Activated T-cell treated with anti-CD3 and anti-CD28 coated beads, Interleukin-2, amount 50 U/mL, for 24 hours (primary cell): ENCODE measurements at regions not wholly inside any gene's neighbourhood (a gene's known extent, or its start where the extent isn't known, plus 50 kb on each side); places are given as distances from the start of the nearest gene placed in this dataset.
A peak's percentile ranks its signal among the peaks of the same experiment; 100 is the strongest.

Experiments
- DNase-seq: peaks from one replicate; pipeline ENCODE4 v3.0.0-alpha.2; 2020
- H3K27ac Mint-ChIP-seq: 2 replicates; pipeline ENCODE4 v1.8.0; 2020; ENCODE audit warnings: mild to moderate bottlenecking, mixed read lengths
- H3K27me3 Mint-ChIP-seq: 2 replicates; pipeline ENCODE4 v1.8.0; 2020; ENCODE audit warnings: mixed read lengths
- H3K36me3 Mint-ChIP-seq: 2 replicates; pipeline ENCODE4 v1.8.0; 2020; ENCODE audit warnings: low read depth, mixed read lengths
- H3K4me1 Mint-ChIP-seq: 2 replicates; pipeline ENCODE4 v1.8.0; 2020; ENCODE audit warnings: low read depth, mixed read lengths
- H3K4me3 Mint-ChIP-seq: 2 replicates; pipeline ENCODE4 v1.8.0; 2020; ENCODE audit warnings: mild to moderate bottlenecking, moderate library complexity, mixed read lengths
- H3K9me3 Mint-ChIP-seq: 2 replicates; pipeline ENCODE4 v1.8.0; 2020; ENCODE audit warnings: mixed read lengths

GRCh38 chr13:97136418-97136817 lies 85.7 kb upstream of the MBNL2 start:
- H3K9me3 Mint-ChIP-seq, result no peaks in the 10 kb centered on the region
- no peak overlapping the region for H3K27ac Mint-ChIP-seq
- peaks cover 11% of the 10 kb centered on the region for H3K27me3 Mint-ChIP-seq

GRCh38 chr13:97139691-97140090 lies 82.4 kb upstream of the MBNL2 start:
- Mint-ChIP-seq H3K9me3 (no peaks in the 10 kb centered on the region), H3K4me1 (peaks cover 13% of the 10 kb centered on the region), H3K4me3 (no peak overlapping the region), H3K36me3 (no peaks in the 10 kb centered on the region), H3K27me3 (peaks cover 26% of the 10 kb centered on the region), H3K27ac (no peak overlapping the region)
- no peak for DNase-seq

More at GRCh38 chr13:97136418-97136817, 85.7 kb upstream of the MBNL2 start:
- H3K4me1 Mint-ChIP-seq, result peaks cover 3% of the 10 kb centered on the region
- no peaks in the 10 kb centered on the region for H3K36me3 Mint-ChIP-seq
- DNase-seq, result no peak
- H3K4me3 Mint-ChIP-seq, result no peak overlapping the region

- H3K9me3 Mint-ChIP-seq, result no peaks in the 10 kb centered on the region
- peaks cover 13% of the 10 kb centered on the region for H3K4me1 Mint-ChIP-seq
- H3K27ac Mint-ChIP-seq, result no peak overlapping the region
- peaks cover 28% of the 10 kb centered on the region for H3K27me3 Mint-ChIP-seq
- H3K36me3 Mint-ChIP-seq, result no peaks in the 10 kb centered on the region
- no peak for DNase-seq
- H3K4me3 Mint-ChIP-seq, result no peak overlapping the region
These were observed 82.0 kb upstream of the MBNL2 start for GRCh38 chr13:97140131-97140530.

- peaks cover 29% of the 10 kb centered on the region for H3K27me3 Mint-ChIP-seq
These were observed 81.5 kb upstream of the MBNL2 start for GRCh38 chr13:97140611-97141010.

GRCh38 chr13:97141097-97141496 lies 81.0 kb upstream of the MBNL2 start:
- no peaks in the 10 kb centered on the region for H3K36me3 Mint-ChIP-seq
- H3K27ac Mint-ChIP-seq, result no peak overlapping the region
- DNase-seq, result no peak
- H3K27me3 Mint-ChIP-seq, result peaks cover 29% of the 10 kb centered on the region
- H3K4me3 Mint-ChIP-seq, result no peak overlapping the region
- no peaks in the 10 kb centered on the region for H3K9me3 Mint-ChIP-seq
- H3K4me1 Mint-ChIP-seq, result peaks cover 13% of the 10 kb centered on the region

More at GRCh38 chr13:97140611-97141010, 81.5 kb upstream of the MBNL2 start:
- H3K36me3 Mint-ChIP-seq, result no peaks in the 10 kb centered on the region
- H3K9me3 Mint-ChIP-seq, result no peaks in the 10 kb centered on the region
- H3K27ac Mint-ChIP-seq, result no peak overlapping the region
- H3K4me3 Mint-ChIP-seq, result no peak overlapping the region
- H3K4me1 Mint-ChIP-seq, result peaks cover 13% of the 10 kb centered on the region
- no peak for DNase-seq

- H3K27ac Mint-ChIP-seq, result no peak overlapping the region
- no peak for DNase-seq
- H3K36me3 Mint-ChIP-seq, result no peaks in the 10 kb centered on the region
- H3K27me3 Mint-ChIP-seq, result peaks cover 29% of the 10 kb centered on the region
- no peak overlapping the region for H3K4me3 Mint-ChIP-seq
- H3K9me3 Mint-ChIP-seq, result no peaks in the 10 kb centered on the region
- peaks cover 13% of the 10 kb centered on the region for H3K4me1 Mint-ChIP-seq
These were observed 80.5 kb upstream of the MBNL2 start for GRCh38 chr13:97141564-97142005.

GRCh38 chr13:97142452-97142851 lies 79.7 kb upstream of the MBNL2 start:
- Mint-ChIP-seq H3K36me3 (no peaks in the 10 kb centered on the region), H3K9me3 (no peaks in the 10 kb centered on the region), H3K27ac (no peak overlapping the region), H3K4me1 (peaks cover 13% of the 10 kb centered on the region), H3K27me3 (peaks cover 29% of the 10 kb centered on the region), H3K4me3 (peak overlapping the region; percentile 6)
- no peak for DNase-seq

- Mint-ChIP-seq H3K4me3 (no peak overlapping the region), H3K9me3 (no peaks in the 10 kb centered on the region), H3K4me1 (peaks cover 13% of the 10 kb centered on the region), H3K27me3 (peaks cover 29% of the 10 kb centered on the region), H3K27ac (no peak overlapping the region), H3K36me3 (no peaks in the 10 kb centered on the region)
- no peak for DNase-seq
These were observed 77.1 kb upstream of the MBNL2 start for GRCh38 chr13:97145057-97145456.

- no peaks in the 10 kb centered on the region for H3K9me3 Mint-ChIP-seq
- DNase-seq, result no peak
- H3K4me1 Mint-ChIP-seq, result no peaks in the 10 kb centered on the region
- no peaks in the 10 kb centered on the region for H3K36me3 Mint-ChIP-seq
- H3K4me3 Mint-ChIP-seq, result no peak overlapping the region
- peaks cover 12% of the 10 kb centered on the region for H3K27me3 Mint-ChIP-seq
- H3K27ac Mint-ChIP-seq, result no peak overlapping the region
These were observed 73.2 kb upstream of the MBNL2 start for GRCh38 chr13:97148894-97149293.

- Mint-ChIP-seq H3K36me3 (no peaks in the 10 kb centered on the region), H3K27me3 (peaks cover 3% of the 10 kb centered on the region), H3K27ac (no peak overlapping the region), H3K4me3 (no peak overlapping the region), H3K4me1 (no peaks in the 10 kb centered on the region), H3K9me3 (no peaks in the 10 kb centered on the region)
- DNase-seq, result no peak
These were observed 61.7 kb upstream of the MBNL2 start for GRCh38 chr13:97160421-97160820.

GRCh38 chr13:97161582-97162231 lies 60.4 kb upstream of the MBNL2 start:
- Mint-ChIP-seq H3K27ac (no peak overlapping the region), H3K9me3 (no peaks in the 10 kb centered on the region), H3K27me3 (peaks cover 3% of the 10 kb centered on the region), H3K36me3 (no peaks in the 10 kb centered on the region), H3K4me1 (no peaks in the 10 kb centered on the region), H3K4me3 (no peak overlapping the region)
- no peak for DNase-seq

GRCh38 chr13:97165502-97166425 lies 56.4 kb upstream of the MBNL2 start:
- Mint-ChIP-seq H3K36me3 (no peaks in the 10 kb centered on the region), H3K9me3 (no peaks in the 10 kb centered on the region), H3K4me3 (no peak overlapping the region), H3K4me1 (no peaks in the 10 kb centered on the region), H3K27ac (no peak overlapping the region), H3K27me3 (peaks cover 8% of the 10 kb centered on the region)
- no peak for DNase-seq

- no peak for DNase-seq
- no peak overlapping the region for H3K27ac Mint-ChIP-seq
- H3K36me3 Mint-ChIP-seq, result no peaks in the 10 kb centered on the region
- peaks cover 3% of the 10 kb centered on the region for H3K9me3 Mint-ChIP-seq
- H3K27me3 Mint-ChIP-seq, result peaks cover 9% of the 10 kb centered on the region
- H3K4me1 Mint-ChIP-seq, result no peaks in the 10 kb centered on the region
- no peak overlapping the region for H3K4me3 Mint-ChIP-seq
These were observed 51.0 kb upstream of the MBNL2 start for GRCh38 chr13:97171136-97171535.
